Osteoblast (primary cell): ENCODE measurements at regions not wholly inside any gene's neighbourhood (a gene's known extent, or its start where the extent isn't known, plus 50 kb on each side); places are given as distances from the start of the nearest gene placed in this dataset.

ENCODE experiments used
- DNase-seq: peaks from one replicate; pipeline ENCODE4 v3.0.0; 2011; ENCODE audit warnings: low spot score, mixed read lengths; ENCODE audit not compliant: insufficient read length; ENCODE audit errors: missing footprints
- H2AFZ ChIP-seq: 2 replicates; pipeline ENCODE4 v1.6.0; 2011; ENCODE audit warnings: mild to moderate bottlenecking, low read length
- H3K27ac ChIP-seq: 2 replicates; pipeline ENCODE4 v1.5.1; 2011; ENCODE audit warnings: mild to moderate bottlenecking, low read depth, low read length, moderate library complexity
- H3K27me3 ChIP-seq: 2 replicates; pipeline ENCODE4 v1.6.0; 2012; ENCODE audit warnings: mild to moderate bottlenecking, control low read depth, inconsistent platforms, low read length, moderate library complexity; ENCODE audit not compliant: insufficient read depth
- H3K36me3 ChIP-seq: 2 replicates; pipeline ENCODE4 v1.5.1; 2011; ENCODE audit warnings: mild to moderate bottlenecking, low read length, control low read depth, moderate library complexity; ENCODE audit not compliant: insufficient read depth
- H3K4me1 ChIP-seq: 2 replicates; pipeline ENCODE4 v1.5.1; 2011; ENCODE audit warnings: mild to moderate bottlenecking, low read length, control low read depth, moderate library complexity; ENCODE audit not compliant: insufficient read depth
- H3K4me2 ChIP-seq: 2 replicates; pipeline ENCODE4 v1.6.0; 2011; ENCODE audit warnings: mild to moderate bottlenecking, low read length; ENCODE audit not compliant: insufficient read depth
- H3K4me3 ChIP-seq: fragments of 200-600 bp; sonication (generic); 3 replicates; pipeline ENCODE4 v1.5.1; 2012; ENCODE audit warnings: mild to moderate bottlenecking, low read length, inconsistent platforms; ENCODE audit not compliant: insufficient read depth
- H3K79me2 ChIP-seq: 2 replicates; pipeline ENCODE4 v1.6.0; 2012; ENCODE audit warnings: mild to moderate bottlenecking, low read length, control low read depth, inconsistent platforms; ENCODE audit not compliant: insufficient read depth
- H3K9me3 ChIP-seq: 2 replicates; pipeline ENCODE4 v1.5.1; 2011; ENCODE audit warnings: low read depth, low read length, control low read depth
- H4K20me1 ChIP-seq: 2 replicates; pipeline ENCODE4 v1.6.0; 2012; ENCODE audit warnings: mild to moderate bottlenecking, low read length, control low read depth; ENCODE audit not compliant: insufficient read depth
- TF ChIP-seq, protein P1 (sequence below): IDR thresholded peaks from 2 replicates; pipeline ENCODE4 v1.5.1; 2011; ENCODE audit warnings: mild to moderate bottlenecking, low read depth, low read length, moderate library complexity; ENCODE audit errors: extremely low read depth

DNA sequence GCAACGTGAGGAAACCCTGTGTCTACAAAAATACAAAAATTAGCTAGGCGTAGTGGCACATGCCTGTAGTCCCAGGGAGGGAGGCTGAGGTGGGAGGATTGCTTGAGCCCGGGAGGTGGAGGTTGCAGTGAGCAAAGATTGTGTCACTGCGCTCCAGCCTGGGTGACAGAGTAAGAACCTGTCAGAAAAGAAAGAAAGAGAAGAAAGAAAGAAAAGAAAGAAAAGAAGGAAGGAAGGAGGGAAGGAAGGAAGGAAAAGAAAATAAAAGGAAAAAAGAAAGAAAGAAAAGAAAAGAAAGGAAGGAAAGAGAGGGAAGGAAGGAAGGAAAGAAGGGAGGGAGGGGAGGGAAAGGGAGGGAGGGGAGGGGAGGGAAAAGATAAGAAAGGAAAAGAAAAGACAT is 89.9 kb upstream of the HPCAL1 start:
- no peaks in the 10 kb centered on the region for H3K36me3 ChIP-seq

DNA sequence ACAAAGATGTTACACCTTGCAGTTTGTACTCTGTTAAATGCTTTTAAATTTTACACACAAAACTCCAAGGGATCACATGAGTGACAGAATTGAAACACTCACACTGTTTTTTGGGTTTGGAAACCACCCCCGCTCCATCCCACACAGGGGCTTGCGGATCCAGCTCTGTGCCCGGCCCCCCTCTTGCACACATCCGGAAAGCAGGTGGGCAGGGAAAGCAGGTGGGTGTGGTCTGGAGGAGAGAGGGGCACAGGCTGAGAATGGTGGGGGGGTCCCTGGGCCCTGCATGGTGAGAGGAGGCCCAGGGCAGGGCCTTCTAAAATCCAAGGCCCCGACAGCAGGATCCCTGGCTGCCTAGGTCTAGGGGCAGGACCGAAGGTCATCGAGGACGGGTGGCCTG is 88.5 kb upstream of the HPCAL1 start:
- Histone ChIP-seq H3K27ac (no peak overlapping the region), H3K4me2 (no peak overlapping the region), H3K9me3 (no peaks in the 10 kb centered on the region), H3K4me3 (no peak overlapping the region), H3K4me1 (peaks cover 8% of the 10 kb centered on the region), H3K36me3 (no peaks in the 10 kb centered on the region), H4K20me1 (no peaks in the 10 kb centered on the region), H3K27me3 (no peaks in the 10 kb centered on the region), H2AFZ (no peak overlapping the region), H3K79me2 (no peaks in the 10 kb centered on the region)
- peak; percentile 53 for DNase-seq
- TF ChIP-seq, protein P1, sequence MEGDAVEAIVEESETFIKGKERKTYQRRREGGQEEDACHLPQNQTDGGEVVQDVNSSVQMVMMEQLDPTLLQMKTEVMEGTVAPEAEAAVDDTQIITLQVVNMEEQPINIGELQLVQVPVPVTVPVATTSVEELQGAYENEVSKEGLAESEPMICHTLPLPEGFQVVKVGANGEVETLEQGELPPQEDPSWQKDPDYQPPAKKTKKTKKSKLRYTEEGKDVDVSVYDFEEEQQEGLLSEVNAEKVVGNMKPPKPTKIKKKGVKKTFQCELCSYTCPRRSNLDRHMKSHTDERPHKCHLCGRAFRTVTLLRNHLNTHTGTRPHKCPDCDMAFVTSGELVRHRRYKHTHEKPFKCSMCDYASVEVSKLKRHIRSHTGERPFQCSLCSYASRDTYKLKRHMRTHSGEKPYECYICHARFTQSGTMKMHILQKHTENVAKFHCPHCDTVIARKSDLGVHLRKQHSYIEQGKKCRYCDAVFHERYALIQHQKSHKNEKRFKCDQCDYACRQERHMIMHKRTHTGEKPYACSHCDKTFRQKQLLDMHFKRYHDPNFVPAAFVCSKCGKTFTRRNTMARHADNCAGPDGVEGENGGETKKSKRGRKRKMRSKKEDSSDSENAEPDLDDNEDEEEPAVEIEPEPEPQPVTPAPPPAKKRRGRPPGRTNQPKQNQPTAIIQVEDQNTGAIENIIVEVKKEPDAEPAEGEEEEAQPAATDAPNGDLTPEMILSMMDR = no peak

More for the DNA sequence above, 89.9 kb upstream of the HPCAL1 start:
- no peaks in the 10 kb centered on the region for H3K79me2 ChIP-seq
- TF ChIP-seq, protein P1 = no peak
- H3K4me2 ChIP-seq = no peak overlapping the region
- H3K27me3 ChIP-seq = no peaks in the 10 kb centered on the region
- peaks cover 8% of the 10 kb centered on the region for H3K4me1 ChIP-seq
- no peak overlapping the region for H3K4me3 ChIP-seq
- no peak for DNase-seq
- H4K20me1 ChIP-seq = no peaks in the 10 kb centered on the region
- no peak overlapping the region for H3K27ac ChIP-seq
- H3K9me3 ChIP-seq = no peaks in the 10 kb centered on the region
- H2AFZ ChIP-seq = no peak overlapping the region

DNA sequence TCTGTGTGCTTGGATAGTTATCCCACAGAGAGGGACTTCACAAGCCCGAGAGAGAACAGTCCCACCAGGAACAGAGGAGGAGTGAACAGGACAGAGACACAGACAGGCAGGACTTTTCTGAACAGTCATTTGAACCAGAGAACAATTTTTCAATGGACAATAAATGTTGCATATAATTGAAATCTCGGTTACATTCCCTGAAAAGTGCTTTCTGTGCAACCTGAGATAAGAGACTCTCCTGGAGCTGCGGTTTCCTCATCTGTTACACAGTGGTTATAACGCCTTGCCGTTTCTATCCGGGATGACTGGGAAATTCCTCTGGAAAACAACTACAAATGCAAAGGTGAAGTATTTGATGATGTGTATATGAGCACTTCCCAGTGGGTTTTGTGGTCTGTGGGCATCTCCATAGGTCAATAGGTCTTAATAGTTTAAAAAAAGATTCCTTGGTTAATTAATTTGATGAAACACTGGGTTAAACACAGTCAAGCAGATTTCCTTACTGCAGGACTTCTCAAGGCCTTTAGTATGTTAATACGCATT is 87.2 kb upstream of the HPCAL1 start:
- Histone ChIP-seq H2AFZ (no peak overlapping the region), H4K20me1 (no peaks in the 10 kb centered on the region), H3K27ac (no peak overlapping the region), H3K36me3 (no peaks in the 10 kb centered on the region), H3K79me2 (no peaks in the 10 kb centered on the region), H3K4me3 (no peak overlapping the region), H3K4me2 (no peak overlapping the region), H3K4me1 (peaks cover 8% of the 10 kb centered on the region), H3K27me3 (no peaks in the 10 kb centered on the region), H3K9me3 (no peaks in the 10 kb centered on the region)
- TF ChIP-seq, protein P1 = no peak
- peak; percentile 30 for DNase-seq

DNA sequence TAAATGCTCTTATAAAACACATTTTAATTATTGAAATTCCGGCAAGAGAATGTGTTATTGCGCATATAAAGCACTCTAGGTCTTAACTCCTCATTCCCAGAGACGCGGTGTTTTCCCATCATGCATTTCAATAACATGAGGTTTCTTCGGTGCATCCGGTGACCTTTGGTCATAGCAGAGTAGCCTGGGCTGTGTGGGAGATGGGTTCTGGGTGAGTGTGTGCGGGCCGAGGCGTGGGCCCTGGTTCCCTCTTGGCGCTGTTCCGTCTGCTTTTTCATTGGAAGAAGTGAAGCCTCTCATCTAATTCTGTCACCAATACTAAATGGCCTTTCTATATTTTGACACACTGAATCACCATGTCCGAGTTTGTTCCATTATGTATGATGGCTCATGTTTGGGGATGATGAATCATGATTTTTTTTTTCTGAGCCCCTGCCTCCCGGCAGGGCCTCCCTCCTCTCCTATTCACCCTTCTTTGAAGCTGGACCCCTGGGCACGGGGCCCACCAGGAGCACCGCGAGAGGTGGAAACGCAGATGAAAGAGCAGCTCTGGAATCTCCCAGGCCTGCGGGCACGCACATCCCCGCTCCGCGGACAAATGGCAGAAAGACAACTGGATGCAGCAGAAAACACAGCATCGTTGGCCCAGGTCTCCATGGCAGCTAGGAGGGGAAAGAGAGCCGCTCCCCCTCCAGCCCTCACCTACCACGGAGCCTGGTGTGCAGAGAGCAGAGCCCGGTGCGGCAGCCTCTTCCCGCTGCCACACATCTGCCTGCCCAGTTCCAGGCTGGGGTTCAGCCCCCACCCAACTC is 85.8 kb upstream of the HPCAL1 start:
- TF ChIP-seq, protein P1 = no peak
- Histone ChIP-seq H3K27me3 (no peaks in the 10 kb centered on the region), H3K9me3 (no peaks in the 10 kb centered on the region), H3K4me2 (peak overlapping the region; percentile 36), H2AFZ (peak overlapping the region; percentile 68), H3K4me3 (no peak overlapping the region), H4K20me1 (no peaks in the 10 kb centered on the region), H3K4me1 (peaks cover 16% of the 10 kb centered on the region), H3K36me3 (no peaks in the 10 kb centered on the region), H3K79me2 (no peaks in the 10 kb centered on the region), H3K27ac (no peak overlapping the region)
- peak; percentile 87 for DNase-seq
